NCI-H2081 (cell line): ENCODE measurements at regions not wholly inside any gene's neighbourhood (a gene's known extent, or its start where the extent isn't known, plus 50 kb on each side); places are given as distances from the start of the nearest gene placed in this dataset.

Experiments used
- DNase-seq, 2 experiments: peaks; one replicate each; lab custom pipeline; 2025; lab: John Stamatoyannopoulos, UW

- DNase-seq: no peak
These were observed 180.8 kb upstream of the BCOR start for GRCh38 chrX:40278340-40279090.

- DNase-seq: no peak
These were observed 179.9 kb upstream of the BCOR start for GRCh38 chrX:40277672-40278071.

GRCh38 chrX:40273356-40274050 lies 175.7 kb upstream of the BCOR start:
- DNase-seq: no peak

- DNase-seq: no peak
These were observed 175.0 kb upstream of the BCOR start for GRCh38 chrX:40272776-40273175.

GRCh38 chrX:40272141-40272540 lies 174.4 kb upstream of the BCOR start:
- no peak for DNase-seq

- no peak for DNase-seq
These were observed 170.4 kb upstream of the BCOR start for GRCh38 chrX:40268188-40268520.

GRCh38 chrX:40267334-40268187 lies 169.8 kb upstream of the BCOR start:
- no peak for DNase-seq

- DNase-seq: peak; percentile 70 to 71
These were observed 169.0 kb upstream of the BCOR start for GRCh38 chrX:40266490-40267333.

GRCh38 chrX:40265936-40266335 lies 168.2 kb upstream of the BCOR start:
- no peak for DNase-seq

GRCh38 chrX:40263014-40263560 lies 165.3 kb upstream of the BCOR start:
- DNase-seq: no peak

GRCh38 chrX:40262157-40263013 lies 164.6 kb upstream of the BCOR start:
- DNase-seq: no peak

GRCh38 chrX:40261833-40262156 lies 164.0 kb upstream of the BCOR start:
- no peak for DNase-seq

GRCh38 chrX:40260146-40260747 lies 162.5 kb upstream of the BCOR start:
- DNase-seq: no peak

- no peak for DNase-seq
These were observed 161.2 kb upstream of the BCOR start for GRCh38 chrX:40258909-40259308.

- DNase-seq: no peak
These were observed 156.0 kb upstream of the BCOR start for GRCh38 chrX:40253771-40254170.

GRCh38 chrX:40249582-40249981 lies 151.8 kb upstream of the BCOR start:
- no peak for DNase-seq

- no peak for DNase-seq
These were observed 151.1 kb upstream of the BCOR start for GRCh38 chrX:40248822-40249221.

GRCh38 chrX:40247848-40248622 lies 150.3 kb upstream of the BCOR start:
- DNase-seq: no peak

- no peak for DNase-seq
These were observed 149.6 kb upstream of the BCOR start for GRCh38 chrX:40247382-40247781.
